ENCODE measurements at regions not wholly inside any gene's neighbourhood (a gene's known extent, or its start where the extent isn't known, plus 50 kb on each side); places are given as distances from the start of the nearest gene placed in this dataset.
"Not testable (repeated sequence)": the region's sequence is repeated elsewhere in the genome, so short reads cannot be mapped to it uniquely, and the experiment has no call there.

- DNase-seq (ENCODE audit: low spot score in 2 of 2) (no peak), ATAC-seq (ENCODE audit: low read depth) (no peak)
- no peaks in the 10 kb centered on the region for H3K27me3 Mint-ChIP-seq
- no peak overlapping the region for H3K27ac Mint-ChIP-seq
- H3K4me3 Mint-ChIP-seq: no peak overlapping the region
- H3K4me1 Mint-ChIP-seq: peaks cover 2% of the 10 kb centered on the region
- H3K9me3 Mint-ChIP-seq: peaks cover 2% of the 10 kb centered on the region
- H3K36me3 Mint-ChIP-seq: no peaks in the 10 kb centered on the region
These were observed 173.6 kb downstream of the MBL2 start for GRCh38 chr10:52598936-52599335.

GRCh38 chr10:52599551-52600200 lies 172.9 kb downstream of the MBL2 start:
- H3K27ac Mint-ChIP-seq: no peak overlapping the region
- ATAC-seq (ENCODE audit: low read depth) (no peak), DNase-seq (ENCODE audit: low spot score in 2 of 2) (no peak)
- no peak overlapping the region for H3K4me3 Mint-ChIP-seq
- no peaks in the 10 kb centered on the region for H3K9me3 Mint-ChIP-seq
- H3K36me3 Mint-ChIP-seq: no peaks in the 10 kb centered on the region
- H3K4me1 Mint-ChIP-seq: peaks cover 2% of the 10 kb centered on the region
- no peaks in the 10 kb centered on the region for H3K27me3 Mint-ChIP-seq

GRCh38 chr10:52604131-52604530 lies 168.5 kb downstream of the MBL2 start:
- H3K36me3 Mint-ChIP-seq; H3K27ac Mint-ChIP-seq; H3K4me3 Mint-ChIP-seq; ATAC-seq (ENCODE audit: low read depth); DNase-seq (ENCODE audit: low spot score in 2 of 2); H3K4me1 Mint-ChIP-seq; H3K27me3 Mint-ChIP-seq; H3K9me3 Mint-ChIP-seq: not testable (repeated sequence)

GRCh38 chr10:52609071-52609470 lies 163.5 kb downstream of the MBL2 start:
- ATAC-seq (ENCODE audit: low read depth) (no peak), DNase-seq (ENCODE audit: low spot score in 2 of 2) (no peak)
- Mint-ChIP-seq H3K4me1 (no peaks in the 10 kb centered on the region), H3K27ac (no peak overlapping the region), H3K27me3 (no peaks in the 10 kb centered on the region), H3K9me3 (no peaks in the 10 kb centered on the region), H3K4me3 (no peak overlapping the region), H3K36me3 (no peaks in the 10 kb centered on the region)

GRCh38 chr10:52609626-52610240 lies 162.9 kb downstream of the MBL2 start:
- Mint-ChIP-seq H3K9me3 (no peaks in the 10 kb centered on the region), H3K4me3 (no peak overlapping the region), H3K36me3 (no peaks in the 10 kb centered on the region), H3K27ac (no peak overlapping the region), H3K27me3 (no peaks in the 10 kb centered on the region), H3K4me1 (no peaks in the 10 kb centered on the region)
- DNase-seq (ENCODE audit: low spot score in 2 of 2) (no peak), ATAC-seq (ENCODE audit: low read depth) (no peak)

GRCh38 chr10:52615331-52615730 lies 157.3 kb downstream of the MBL2 start:
- ATAC-seq (ENCODE audit: low read depth) (no peak), DNase-seq (ENCODE audit: low spot score in 2 of 2) (no peak)
- Mint-ChIP-seq H3K27ac (no peak overlapping the region), H3K4me3 (no peak overlapping the region), H3K36me3 (no peaks in the 10 kb centered on the region), H3K27me3 (no peaks in the 10 kb centered on the region), H3K4me1 (no peaks in the 10 kb centered on the region), H3K9me3 (no peaks in the 10 kb centered on the region)

GRCh38 chr10:52615756-52616394 lies 156.7 kb downstream of the MBL2 start:
- Mint-ChIP-seq H3K36me3 (no peaks in the 10 kb centered on the region), H3K4me1 (no peaks in the 10 kb centered on the region), H3K4me3 (no peak overlapping the region), H3K27me3 (no peaks in the 10 kb centered on the region), H3K9me3 (no peaks in the 10 kb centered on the region), H3K27ac (no peak overlapping the region)
- ATAC-seq (ENCODE audit: low read depth) (no peak), DNase-seq (ENCODE audit: low spot score in 2 of 2) (no peak)

GRCh38 chr10:52616395-52616764 lies 156.2 kb downstream of the MBL2 start:
- ATAC-seq (ENCODE audit: low read depth): no peak
- Mint-ChIP-seq H3K4me1 (no peaks in the 10 kb centered on the region), H3K36me3 (no peaks in the 10 kb centered on the region), H3K9me3 (no peaks in the 10 kb centered on the region), H3K27ac (no peak overlapping the region), H3K4me3 (no peak overlapping the region), H3K27me3 (no peaks in the 10 kb centered on the region)
- DNase-seq (ENCODE audit: low spot score in 2 of 2): no peak

- no peak for DNase-seq (ENCODE audit: low spot score in 2 of 2)
These were observed 155.2 kb downstream of the MBL2 start for GRCh38 chr10:52617346-52617745.

GRCh38 chr10:52619052-52619451 lies 153.5 kb downstream of the MBL2 start:
- no peaks in the 10 kb centered on the region for H3K9me3 Mint-ChIP-seq
- H3K27me3 Mint-ChIP-seq: no peaks in the 10 kb centered on the region
- H3K36me3 Mint-ChIP-seq: no peaks in the 10 kb centered on the region
- no peaks in the 10 kb centered on the region for H3K4me1 Mint-ChIP-seq
- DNase-seq (ENCODE audit: low spot score in 2 of 2): no peak
- H3K27ac Mint-ChIP-seq: no peak overlapping the region
- no peak overlapping the region for H3K4me3 Mint-ChIP-seq
- no peak for ATAC-seq (ENCODE audit: low read depth)

More at GRCh38 chr10:52617346-52617745, 155.2 kb downstream of the MBL2 start:
- no peak for ATAC-seq (ENCODE audit: low read depth)
- Mint-ChIP-seq H3K27ac (no peak overlapping the region), H3K4me1 (no peaks in the 10 kb centered on the region), H3K4me3 (no peak overlapping the region), H3K27me3 (no peaks in the 10 kb centered on the region), H3K36me3 (no peaks in the 10 kb centered on the region), H3K9me3 (no peaks in the 10 kb centered on the region)

- no peaks in the 10 kb centered on the region for H3K36me3 Mint-ChIP-seq
- DNase-seq (ENCODE audit: low spot score in 2 of 2) (no peak), ATAC-seq (ENCODE audit: low read depth) (no peak)
- H3K27ac Mint-ChIP-seq: no peak overlapping the region
- H3K27me3 Mint-ChIP-seq: no peaks in the 10 kb centered on the region
- no peak overlapping the region for H3K4me3 Mint-ChIP-seq
- H3K9me3 Mint-ChIP-seq: no peaks in the 10 kb centered on the region
- H3K4me1 Mint-ChIP-seq: no peaks in the 10 kb centered on the region
These were observed 150.9 kb downstream of the MBL2 start for GRCh38 chr10:52621635-52622079.

- ATAC-seq (ENCODE audit: low read depth) (no peak), DNase-seq (ENCODE audit: low spot score in 2 of 2) (no peak)
- no peaks in the 10 kb centered on the region for H3K27me3 Mint-ChIP-seq
- H3K27ac Mint-ChIP-seq: no peak overlapping the region
- no peaks in the 10 kb centered on the region for H3K36me3 Mint-ChIP-seq
- no peaks in the 10 kb centered on the region for H3K9me3 Mint-ChIP-seq
- no peak overlapping the region for H3K4me3 Mint-ChIP-seq
- no peaks in the 10 kb centered on the region for H3K4me1 Mint-ChIP-seq
These were observed 148.8 kb downstream of the MBL2 start for GRCh38 chr10:52623761-52624160.

GRCh38 chr10:52627279-52627678 lies 145.3 kb downstream of the MBL2 start:
- Mint-ChIP-seq H3K27ac (no peak overlapping the region), H3K9me3 (no peaks in the 10 kb centered on the region), H3K27me3 (no peaks in the 10 kb centered on the region), H3K36me3 (no peaks in the 10 kb centered on the region), H3K4me1 (no peaks in the 10 kb centered on the region), H3K4me3 (no peak overlapping the region)
- DNase-seq (ENCODE audit: low spot score in 2 of 2) (no peak), ATAC-seq (ENCODE audit: low read depth) (no peak)

- Mint-ChIP-seq H3K27me3 (no peaks in the 10 kb centered on the region), H3K4me3 (no peak overlapping the region), H3K4me1 (no peaks in the 10 kb centered on the region), H3K27ac (no peak overlapping the region), H3K9me3 (no peaks in the 10 kb centered on the region), H3K36me3 (no peaks in the 10 kb centered on the region)
- ATAC-seq (ENCODE audit: low read depth): no peak
- no peak for DNase-seq (ENCODE audit: low spot score in 2 of 2)
These were observed 141.4 kb downstream of the MBL2 start for GRCh38 chr10:52631146-52631545.

- Mint-ChIP-seq H3K27me3 (no peaks in the 10 kb centered on the region), H3K4me1 (no peaks in the 10 kb centered on the region), H3K9me3 (no peaks in the 10 kb centered on the region), H3K36me3 (no peaks in the 10 kb centered on the region), H3K27ac (no peak overlapping the region), H3K4me3 (no peak overlapping the region)
- ATAC-seq (ENCODE audit: low read depth): no peak
- DNase-seq (ENCODE audit: low spot score in 2 of 2): no peak
These were observed 140.9 kb downstream of the MBL2 start for GRCh38 chr10:52631648-52632047.

All from memory B cell (primary cell).